ENCODE measurements at regions not wholly inside any gene's neighbourhood (a gene's known extent, or its start where the extent isn't known, plus 50 kb on each side); places are given as distances from the start of the nearest gene placed in this dataset.
A peak's percentile ranks its signal among the peaks of the same experiment; 100 is the strongest.
"Not testable (repeated sequence)": the region's sequence is repeated elsewhere in the genome, so short reads cannot be mapped to it uniquely, and the experiment has no call there.

- H3K4me3 ChIP-seq (ENCODE audit: low read length), result not testable (repeated sequence)
- peak overlapping the region; percentile 59 for H3K9ac ChIP-seq (ENCODE audit: low read length)
Observed at GRCh38 chr15:32536507-32537172, 56.6 kb upstream of the GOLGA8N start.

GRCh38 chr15:32536057-32536493 lies 57.2 kb upstream of the GOLGA8N start:
- not testable (repeated sequence) for H3K27me3 ChIP-seq (ENCODE audit: control insufficient read depth, insufficient read depth, low read length); H3K9ac ChIP-seq (ENCODE audit: low read length); H3K4me3 ChIP-seq (ENCODE audit: low read length); H3K4me1 ChIP-seq (ENCODE audit: control insufficient read depth, insufficient read depth, low read length); H3K9me3 ChIP-seq (ENCODE audit: control insufficient read depth, low read length); H3K36me3 ChIP-seq (ENCODE audit: control insufficient read depth, insufficient read depth, low read length)

More at GRCh38 chr15:32536507-32537172, 56.6 kb upstream of the GOLGA8N start:
- H3K9me3 ChIP-seq (ENCODE audit: control insufficient read depth, low read length); H3K27me3 ChIP-seq (ENCODE audit: control insufficient read depth, insufficient read depth, low read length); H3K36me3 ChIP-seq (ENCODE audit: control insufficient read depth, insufficient read depth, low read length); H3K4me1 ChIP-seq (ENCODE audit: control insufficient read depth, insufficient read depth, low read length): not testable (repeated sequence)

- not testable (repeated sequence) for H3K4me3 ChIP-seq (ENCODE audit: low read length); H3K9ac ChIP-seq (ENCODE audit: low read length); H3K27me3 ChIP-seq (ENCODE audit: control insufficient read depth, insufficient read depth, low read length); H3K4me1 ChIP-seq (ENCODE audit: control insufficient read depth, insufficient read depth, low read length); H3K9me3 ChIP-seq (ENCODE audit: control insufficient read depth, low read length); H3K36me3 ChIP-seq (ENCODE audit: control insufficient read depth, insufficient read depth, low read length)
Observed at GRCh38 chr15:32535150-32535898, 57.9 kb upstream of the GOLGA8N start.

GRCh38 chr15:32522900-32523299 lies 67.5 kb upstream of the GOLGA8O start:
- not testable (repeated sequence) for H3K27me3 ChIP-seq (ENCODE audit: control insufficient read depth, insufficient read depth, low read length); H3K9me3 ChIP-seq (ENCODE audit: control insufficient read depth, low read length); H3K4me3 ChIP-seq (ENCODE audit: low read length); H3K4me1 ChIP-seq (ENCODE audit: control insufficient read depth, insufficient read depth, low read length); H3K9ac ChIP-seq (ENCODE audit: low read length); H3K36me3 ChIP-seq (ENCODE audit: control insufficient read depth, insufficient read depth, low read length)

GRCh38 chr15:32522421-32522820 lies 67.0 kb upstream of the GOLGA8O start:
- not testable (repeated sequence) for H3K36me3 ChIP-seq (ENCODE audit: control insufficient read depth, insufficient read depth, low read length); H3K4me1 ChIP-seq (ENCODE audit: control insufficient read depth, insufficient read depth, low read length); H3K9me3 ChIP-seq (ENCODE audit: control insufficient read depth, low read length); H3K4me3 ChIP-seq (ENCODE audit: low read length); H3K9ac ChIP-seq (ENCODE audit: low read length); H3K27me3 ChIP-seq (ENCODE audit: control insufficient read depth, insufficient read depth, low read length)

- not testable (repeated sequence) for H3K4me1 ChIP-seq (ENCODE audit: control insufficient read depth, insufficient read depth, low read length); H3K4me3 ChIP-seq (ENCODE audit: low read length); H3K27me3 ChIP-seq (ENCODE audit: control insufficient read depth, insufficient read depth, low read length); H3K9me3 ChIP-seq (ENCODE audit: control insufficient read depth, low read length); H3K36me3 ChIP-seq (ENCODE audit: control insufficient read depth, insufficient read depth, low read length); H3K9ac ChIP-seq (ENCODE audit: low read length)
Observed at GRCh38 chr15:32518976-32519375, 63.5 kb upstream of the GOLGA8O start.

GRCh38 chr15:32518013-32518412 lies 62.6 kb upstream of the GOLGA8O start:
- H3K9me3 ChIP-seq (ENCODE audit: control insufficient read depth, low read length); H3K4me3 ChIP-seq (ENCODE audit: low read length); H3K27me3 ChIP-seq (ENCODE audit: control insufficient read depth, insufficient read depth, low read length); H3K4me1 ChIP-seq (ENCODE audit: control insufficient read depth, insufficient read depth, low read length); H3K36me3 ChIP-seq (ENCODE audit: control insufficient read depth, insufficient read depth, low read length); H3K9ac ChIP-seq (ENCODE audit: low read length): not testable (repeated sequence)

- not testable (repeated sequence) for H3K4me1 ChIP-seq (ENCODE audit: control insufficient read depth, insufficient read depth, low read length); H3K9ac ChIP-seq (ENCODE audit: low read length); H3K27me3 ChIP-seq (ENCODE audit: control insufficient read depth, insufficient read depth, low read length); H3K36me3 ChIP-seq (ENCODE audit: control insufficient read depth, insufficient read depth, low read length); H3K4me3 ChIP-seq (ENCODE audit: low read length); H3K9me3 ChIP-seq (ENCODE audit: control insufficient read depth, low read length)
Observed at GRCh38 chr15:32516954-32517353, 61.5 kb upstream of the GOLGA8O start.

- H3K36me3 ChIP-seq (ENCODE audit: control insufficient read depth, insufficient read depth, low read length); H3K27me3 ChIP-seq (ENCODE audit: control insufficient read depth, insufficient read depth, low read length); H3K4me3 ChIP-seq (ENCODE audit: low read length); H3K4me1 ChIP-seq (ENCODE audit: control insufficient read depth, insufficient read depth, low read length); H3K9ac ChIP-seq (ENCODE audit: low read length); H3K9me3 ChIP-seq (ENCODE audit: control insufficient read depth, low read length): not testable (repeated sequence)
Observed at GRCh38 chr15:32513378-32513777, 57.9 kb upstream of the GOLGA8O start.

- not testable (repeated sequence) for H3K36me3 ChIP-seq (ENCODE audit: control insufficient read depth, insufficient read depth, low read length); H3K4me1 ChIP-seq (ENCODE audit: control insufficient read depth, insufficient read depth, low read length); H3K27me3 ChIP-seq (ENCODE audit: control insufficient read depth, insufficient read depth, low read length); H3K9ac ChIP-seq (ENCODE audit: low read length); H3K9me3 ChIP-seq (ENCODE audit: control insufficient read depth, low read length); H3K4me3 ChIP-seq (ENCODE audit: low read length)
Observed at GRCh38 chr15:32510027-32510426, 54.6 kb upstream of the GOLGA8O start.

GRCh38 chr15:32508081-32508480 lies 52.6 kb upstream of the GOLGA8O start:
- not testable (repeated sequence) for H3K36me3 ChIP-seq (ENCODE audit: control insufficient read depth, insufficient read depth, low read length); H3K27me3 ChIP-seq (ENCODE audit: control insufficient read depth, insufficient read depth, low read length); H3K4me3 ChIP-seq (ENCODE audit: low read length); H3K9me3 ChIP-seq (ENCODE audit: control insufficient read depth, low read length); H3K9ac ChIP-seq (ENCODE audit: low read length); H3K4me1 ChIP-seq (ENCODE audit: control insufficient read depth, insufficient read depth, low read length)

GRCh38 chr15:32506787-32507186 lies 51.4 kb upstream of the GOLGA8O start:
- not testable (repeated sequence) for H3K27me3 ChIP-seq (ENCODE audit: control insufficient read depth, insufficient read depth, low read length); H3K4me3 ChIP-seq (ENCODE audit: low read length); H3K9me3 ChIP-seq (ENCODE audit: control insufficient read depth, low read length); H3K36me3 ChIP-seq (ENCODE audit: control insufficient read depth, insufficient read depth, low read length); H3K9ac ChIP-seq (ENCODE audit: low read length); H3K4me1 ChIP-seq (ENCODE audit: control insufficient read depth, insufficient read depth, low read length)

- not testable (repeated sequence) for H3K27me3 ChIP-seq (ENCODE audit: control insufficient read depth, insufficient read depth, low read length); H3K9ac ChIP-seq (ENCODE audit: low read length); H3K4me3 ChIP-seq (ENCODE audit: low read length); H3K9me3 ChIP-seq (ENCODE audit: control insufficient read depth, low read length); H3K36me3 ChIP-seq (ENCODE audit: control insufficient read depth, insufficient read depth, low read length); H3K4me1 ChIP-seq (ENCODE audit: control insufficient read depth, insufficient read depth, low read length)
Observed at GRCh38 chr15:32505633-32506032, 50.2 kb upstream of the GOLGA8O start.

Data from mucosa of stomach (tissue), 1 donor.